Loucy (cell line): ENCODE measurements at regions not wholly inside any gene's neighbourhood (a gene's known extent, or its start where the extent isn't known, plus 50 kb on each side); places are given as distances from the start of the nearest gene placed in this dataset.
"Not testable (repeated sequence)": the region's sequence is repeated elsewhere in the genome, so short reads cannot be mapped to it uniquely, and the experiment has no call there.

Experiments
- H2AFZ ChIP-seq: fragments of 200-600 bp; sonication (generic); 2 replicates; pipeline ENCODE4 v1.6.0; 2016; ENCODE audit warnings: antibody characterized with exemption, mild to moderate bottlenecking, low read length, moderate library complexity
- H3F3A ChIP-seq: fragments of 200-600 bp; 2 replicates; pipeline ENCODE4 v1.6.0; 2016; ENCODE audit warnings: antibody characterized with exemption, low read depth, mild to moderate bottlenecking
- H3K27me3 ChIP-seq: fragments of 200-600 bp; sonication (generic); 2 replicates; pipeline ENCODE4 v1.6.1; 2014; ENCODE audit warnings: low read length, mild to moderate bottlenecking; ENCODE audit not compliant: insufficient read depth, poor library complexity, severe bottlenecking
- H3K36me3 ChIP-seq: fragments of 200-600 bp; sonication (generic); 2 replicates; pipeline ENCODE4 v1.6.1; 2016; ENCODE audit warnings: low read length; ENCODE audit not compliant: insufficient read depth
- H3K4me1 ChIP-seq: fragments of 200-600 bp; sonication (generic); 2 replicates; pipeline ENCODE4 v1.5.1; 2014; ENCODE audit warnings: low read length, mild to moderate bottlenecking; ENCODE audit not compliant: insufficient read depth, poor library complexity, severe bottlenecking
- H3K4me2 ChIP-seq: fragments of 200-600 bp; sonication (generic); 2 replicates; pipeline ENCODE4 v1.6.0; 2014; ENCODE audit warnings: antibody characterized with exemption, low read length, low read depth, mild to moderate bottlenecking; ENCODE audit not compliant: poor library complexity, severe bottlenecking
- H3K4me3 ChIP-seq: fragments of 200-600 bp; sonication (generic); 2 replicates; pipeline ENCODE4 v1.5.1; 2014; ENCODE audit warnings: low read length, mild to moderate bottlenecking, mixed read lengths; ENCODE audit not compliant: poor library complexity, severe bottlenecking
- H3K79me2 ChIP-seq: fragments of 200-600 bp; sonication (generic); 2 replicates; pipeline ENCODE4 v1.6.1; 2014; ENCODE audit warnings: low read length; ENCODE audit not compliant: insufficient read depth
- H3K9ac ChIP-seq: fragments of 200-600 bp; sonication (generic); 2 replicates; pipeline ENCODE4 v1.6.0; 2014; ENCODE audit warnings: mild to moderate bottlenecking, low read depth, low read length, moderate library complexity; ENCODE audit not compliant: poor library complexity, severe bottlenecking
- H3K9me2 ChIP-seq: fragments of 200-600 bp; sonication (generic); replicated peaks from 2 replicates; pipeline ENCODE4 v1.6.1; 2016; ENCODE audit warnings: low read depth, low read length, mixed read lengths
- H3K9me3 ChIP-seq: fragments of 200-600 bp; sonication (generic); 2 replicates; pipeline ENCODE4 v1.6.1; 2014; ENCODE audit warnings: mild to moderate bottlenecking, antibody characterized with exemption, low read length, low read depth; ENCODE audit not compliant: insufficient read depth
- H4K20me1 ChIP-seq: fragments of 200-600 bp; sonication (generic); 2 replicates; pipeline ENCODE4 v1.6.0; 2014; ENCODE audit warnings: antibody characterized with exemption, low read length, mild to moderate bottlenecking; ENCODE audit not compliant: insufficient read depth, poor library complexity, severe bottlenecking
- CTCF ChIP-seq: fragments of 200-600 bp; sonication (generic); conservative IDR thresholded peaks from 2 replicates; pipeline ENCODE4 v1.5.1; 2014; ENCODE audit warnings: mild to moderate bottlenecking, antibody characterized with exemption, low read length
- EZH2phosphoT487 ChIP-seq: fragments of 200-600 bp; IDR thresholded peaks from 2 replicates; pipeline ENCODE4 v1.6.1; 2018; ENCODE audit warnings: antibody characterized with exemption, mild to moderate bottlenecking, moderate library complexity, borderline replicate concordance

- no peaks in the 10 kb centered on the region for H3K79me2 ChIP-seq
- no peaks in the 10 kb centered on the region for H3K27me3 ChIP-seq
- peaks cover 5% of the 10 kb centered on the region for H3K4me1 ChIP-seq
- no peak overlapping the region for H3K4me2 ChIP-seq
- H3K9ac ChIP-seq = no peak overlapping the region
- no peaks in the 10 kb centered on the region for H3K36me3 ChIP-seq
- TF ChIP-seq EZH2phosphoT487 = no peak
- TF ChIP-seq CTCF = no peak
- H4K20me1 ChIP-seq = no peaks in the 10 kb centered on the region
- H3K9me3 ChIP-seq = no peaks in the 10 kb centered on the region
- H2AFZ ChIP-seq = no peak overlapping the region
- H3K4me3 ChIP-seq = no peak overlapping the region
- no peaks in the 10 kb centered on the region for H3F3A ChIP-seq
- H3K9me2 ChIP-seq = no peaks in the 10 kb centered on the region
These were observed 172.7 kb upstream of the MEF2C start for GRCh38 chr5:89055695-89056085.

GRCh38 chr5:89055015-89055694 is 172.2 kb upstream of the MEF2C start:
- TF ChIP-seq CTCF (no peak), EZH2phosphoT487 (no peak)
- Histone ChIP-seq H3K9me3 (no peaks in the 10 kb centered on the region), H3K4me1 (peaks cover 5% of the 10 kb centered on the region), H3K9ac (no peak overlapping the region), H3F3A (no peaks in the 10 kb centered on the region), H4K20me1 (no peaks in the 10 kb centered on the region), H3K36me3 (no peaks in the 10 kb centered on the region), H3K4me3 (no peak overlapping the region), H3K27me3 (no peaks in the 10 kb centered on the region), H3K9me2 (no peaks in the 10 kb centered on the region), H3K4me2 (no peak overlapping the region), H2AFZ (no peak overlapping the region), H3K79me2 (no peaks in the 10 kb centered on the region)

GRCh38 chr5:89053547-89053946 is 170.6 kb upstream of the MEF2C start:
- Histone ChIP-seq H3K36me3 (no peaks in the 10 kb centered on the region), H2AFZ (no peak overlapping the region), H3K79me2 (no peaks in the 10 kb centered on the region), H3F3A (no peaks in the 10 kb centered on the region), H3K4me1 (peaks cover 5% of the 10 kb centered on the region), H3K9me3 (no peaks in the 10 kb centered on the region), H3K27me3 (no peaks in the 10 kb centered on the region), H4K20me1 (no peaks in the 10 kb centered on the region), H3K4me3 (no peak overlapping the region), H3K9me2 (no peaks in the 10 kb centered on the region), H3K4me2 (no peak overlapping the region), H3K9ac (no peak overlapping the region)
- TF ChIP-seq CTCF (no peak), EZH2phosphoT487 (no peak)

- not testable (repeated sequence) for H2AFZ ChIP-seq, H3K9ac ChIP-seq, H3K9me3 ChIP-seq, H3K9me2 ChIP-seq, H4K20me1 ChIP-seq, H3F3A ChIP-seq, H3K79me2 ChIP-seq, H3K4me1 ChIP-seq, H3K27me3 ChIP-seq, H3K4me2 ChIP-seq, H3K36me3 ChIP-seq, H3K4me3 ChIP-seq
These were observed 167.1 kb upstream of the MEF2C start for GRCh38 chr5:89050062-89050461.
